Esophagus squamous epithelium (tissue), 4 donors: ENCODE measurements at regions not wholly inside any gene's neighbourhood (a gene's known extent, or its start where the extent isn't known, plus 50 kb on each side); places are given as distances from the start of the nearest gene placed in this dataset.

Experiments
- CTCF ChIP-seq, 6 experiments: fragments of 450-650 bp in 4 of 6; fragments of 200-600 bp in 2 of 6; sonication (generic) in 2 of 6; IDR thresholded peaks; one replicate each; pipeline ENCODE4 v1.5.1; 2016 to 2019; ENCODE audit warnings: antibody characterized with exemption in 6 of 6, mild to moderate bottlenecking in 4 of 6, moderate library complexity in 4 of 6
- POLR2A ChIP-seq, 4 donors: fragments of 450-650 bp; IDR thresholded peaks; one replicate each; pipeline ENCODE4 v1.6.1; 2017; ENCODE audit warnings: antibody characterized with exemption in 4 of 4, mild to moderate bottlenecking in 4 of 4, moderate library complexity in 3 of 4

- TF ChIP-seq CTCF (IDR thresholded peaks at IDR 0.05) (no peak), POLR2A (IDR thresholded peaks at IDR 0.05) (no peak)
Measured at GRCh38 chr5:86029308-86029707, 588.4 kb upstream of the COX7C start.
